Activated naive CD4-positive, alpha-beta T cell treated with anti-CD3 and anti-CD28 coated beads for 36 hours (primary cell): ENCODE measurements at regions not wholly inside any gene's neighbourhood (a gene's known extent, or its start where the extent isn't known, plus 50 kb on each side); places are given as distances from the start of the nearest gene placed in this dataset.

Experiments
- CTCF ChIA-PET: fragments of 350-600 bp; sonication (Branson Sonifier 250); formaldehyde crosslinking; loops from one replicate; lab custom pipeline; 2021; ENCODE audit warnings: antibody characterized with exemption; lab: Charles Lee
- DNase-seq: peaks from one replicate; pipeline ENCODE4 v3.0.0-alpha.2; 2020
- H3K27ac Mint-ChIP-seq: one replicate; pipeline ENCODE4 v1.8.0; 2021; ENCODE audit warnings: mild to moderate bottlenecking, mixed read lengths
- H3K27me3 Mint-ChIP-seq: one replicate; pipeline ENCODE4 v1.8.0; 2021; ENCODE audit warnings: low read depth, mixed read lengths
- H3K36me3 Mint-ChIP-seq: one replicate; pipeline ENCODE4 v1.8.0; 2021; ENCODE audit warnings: low read depth, mixed read lengths
- H3K4me1 Mint-ChIP-seq: one replicate; pipeline ENCODE4 v1.8.0; 2021; ENCODE audit warnings: low read depth, mixed read lengths
- H3K4me3 Mint-ChIP-seq: one replicate; pipeline ENCODE4 v1.8.0; 2021; ENCODE audit warnings: mild to moderate bottlenecking, moderate library complexity, mixed read lengths
- H3K9me3 Mint-ChIP-seq: one replicate; pipeline ENCODE4 v1.8.0; 2021; ENCODE audit warnings: mixed read lengths
- intact Hi-C: fragments of 100-400 bp; cut with micrococcal nuclease; formaldehyde crosslinking; loops from one replicate; pipeline ENCODE4 v1.15.1; 2023

DNA sequence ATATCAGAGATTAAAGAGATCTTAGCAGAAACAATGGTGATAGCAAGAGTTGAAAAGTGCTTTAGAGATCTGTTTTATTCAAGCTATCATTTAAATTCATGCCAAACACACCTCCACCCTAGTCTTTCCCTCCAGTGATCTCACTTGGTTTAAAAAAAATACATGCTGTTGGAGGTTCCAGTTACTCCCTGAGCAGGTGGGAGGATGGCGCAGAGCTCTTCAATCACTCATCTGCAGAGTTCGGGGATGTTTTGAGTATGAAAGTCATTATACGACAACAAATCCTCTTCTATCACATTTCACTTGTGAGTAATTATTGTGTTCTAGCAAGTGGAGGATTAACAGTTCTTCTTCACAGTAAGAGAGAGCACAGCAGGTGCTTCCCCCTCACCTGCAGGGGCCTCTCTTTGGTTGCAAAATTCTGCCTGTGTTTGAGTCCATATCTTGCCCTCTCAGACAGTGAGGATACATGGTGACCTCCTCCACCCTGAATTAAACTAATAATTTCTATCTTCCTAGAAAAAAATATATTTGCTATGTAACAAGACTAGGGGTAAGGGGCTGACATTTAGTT lies 376.7 kb downstream of the LIG4 start:
- Mint-ChIP-seq H3K4me1 (no peaks in the 10 kb centered on the region), H3K9me3 (peaks cover 2% of the 10 kb centered on the region), H3K27ac (no peak overlapping the region), H3K27me3 (no peaks in the 10 kb centered on the region), H3K4me3 (no peak overlapping the region), H3K36me3 (no peaks in the 10 kb centered on the region)
- intact Hi-C loops: no loop called here
- DNase-seq: no peak
- CTCF ChIA-PET: no interaction called here

- no peak overlapping the region for H3K4me3 Mint-ChIP-seq
- no peaks in the 10 kb centered on the region for H3K36me3 Mint-ChIP-seq
- CTCF ChIA-PET: no interaction called here
- H3K4me1 Mint-ChIP-seq: no peaks in the 10 kb centered on the region
- H3K27me3 Mint-ChIP-seq: no peaks in the 10 kb centered on the region
- intact Hi-C loops: no loop called here
- peaks cover 2% of the 10 kb centered on the region for H3K9me3 Mint-ChIP-seq
- no peak for DNase-seq
- no peak overlapping the region for H3K27ac Mint-ChIP-seq
These were observed 378.7 kb downstream of the LIG4 start for GRCh38 chr13:107836685-107837084.

DNA sequence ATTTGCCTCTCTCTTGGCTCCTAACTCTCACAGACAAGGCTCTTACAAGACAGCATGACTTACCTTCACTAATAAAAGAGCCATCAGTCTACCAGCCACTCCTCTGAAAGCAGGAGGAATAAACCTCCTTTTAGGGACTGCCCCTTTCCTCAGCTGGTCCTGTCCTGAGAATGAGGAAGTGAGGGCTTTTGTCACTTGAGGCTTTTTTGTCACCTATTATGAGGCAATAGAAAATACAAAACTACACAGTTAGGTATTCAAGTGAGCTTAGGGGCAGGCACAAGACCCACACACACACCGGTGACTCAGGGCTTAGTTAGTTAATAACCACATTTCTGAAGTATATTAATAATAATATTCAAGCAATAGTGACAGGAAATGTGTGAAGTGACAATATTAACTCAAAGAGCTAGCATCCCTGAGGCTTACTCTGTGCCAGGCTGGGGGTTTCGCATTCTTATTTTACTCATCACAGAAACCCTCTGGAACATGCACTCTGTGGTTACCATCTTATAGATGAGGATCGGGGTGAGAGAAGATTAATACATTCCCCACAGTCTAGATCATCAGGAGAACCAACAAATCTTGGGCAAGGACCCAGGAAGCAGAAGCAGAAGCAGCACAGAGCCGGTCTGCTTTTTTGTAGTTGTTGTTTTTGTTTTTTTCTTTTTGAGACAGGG lies 379.9 kb downstream of the LIG4 start:
- no peak for DNase-seq
- H3K27ac Mint-ChIP-seq: no peak overlapping the region
- no peaks in the 10 kb centered on the region for H3K27me3 Mint-ChIP-seq
- H3K9me3 Mint-ChIP-seq: peaks cover 2% of the 10 kb centered on the region
- no peak overlapping the region for H3K4me3 Mint-ChIP-seq
- H3K36me3 Mint-ChIP-seq: no peaks in the 10 kb centered on the region
- intact Hi-C loops: no loop called here
- CTCF ChIA-PET: no interaction called here
- H3K4me1 Mint-ChIP-seq: no peaks in the 10 kb centered on the region

DNA sequence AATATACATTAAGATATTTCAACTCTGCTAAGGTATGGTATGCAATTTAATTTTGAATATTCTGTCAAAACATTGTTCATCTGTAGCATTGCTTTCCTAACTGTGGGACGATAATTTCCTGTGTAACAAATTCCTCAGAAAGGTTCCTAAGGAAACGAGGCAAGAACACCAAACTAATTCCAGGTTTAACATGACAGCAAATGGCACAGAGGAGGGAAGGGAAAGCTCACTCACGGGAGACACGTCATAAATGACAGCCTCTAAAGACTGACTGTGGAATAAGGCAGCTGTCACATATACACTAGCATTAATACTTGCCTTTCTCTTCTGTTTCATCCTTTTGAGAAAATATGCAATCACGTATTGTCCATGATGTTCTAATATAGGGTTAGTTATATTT lies 380.6 kb downstream of the LIG4 start:
- no peak for DNase-seq
- no peaks in the 10 kb centered on the region for H3K4me1 Mint-ChIP-seq
- CTCF ChIA-PET: no interaction called here
- no peaks in the 10 kb centered on the region for H3K36me3 Mint-ChIP-seq
- peaks cover 2% of the 10 kb centered on the region for H3K9me3 Mint-ChIP-seq
- no peaks in the 10 kb centered on the region for H3K27me3 Mint-ChIP-seq
- H3K4me3 Mint-ChIP-seq: no peak overlapping the region
- intact Hi-C loops: no loop called here
- no peak overlapping the region for H3K27ac Mint-ChIP-seq

DNA sequence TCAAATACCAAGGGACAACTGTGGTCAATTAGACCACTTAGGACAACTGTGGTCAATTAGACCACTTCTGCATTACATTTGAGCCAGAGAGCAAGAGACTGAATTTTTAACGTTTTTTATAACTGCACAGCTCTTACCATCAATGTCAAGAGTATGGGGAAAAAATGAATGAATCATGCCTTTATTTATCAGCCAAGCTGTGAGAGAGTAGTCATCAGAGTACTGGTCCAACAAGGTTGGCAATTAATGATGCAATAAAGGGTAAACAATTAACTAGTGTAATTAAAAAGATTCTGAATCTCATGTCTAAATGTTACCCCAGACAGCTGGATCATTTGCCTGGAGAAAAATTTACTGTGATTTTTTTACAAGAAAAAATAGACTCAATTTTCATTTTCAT lies 381.1 kb downstream of the LIG4 start:
- Mint-ChIP-seq H3K9me3 (peaks cover 2% of the 10 kb centered on the region), H3K4me1 (no peaks in the 10 kb centered on the region), H3K4me3 (no peak overlapping the region), H3K27me3 (no peaks in the 10 kb centered on the region), H3K27ac (no peak overlapping the region), H3K36me3 (no peaks in the 10 kb centered on the region)
- no peak for DNase-seq
- CTCF ChIA-PET: no interaction called here
- intact Hi-C loops: no loop called here

GRCh38 chr13:107832500-107833100 lies 382.7 kb downstream of the LIG4 start:
- H3K4me1 Mint-ChIP-seq: no peaks in the 10 kb centered on the region
- CTCF ChIA-PET: no interaction called here
- no peak for DNase-seq

GRCh38 chr13:107830804-107831203 lies 384.5 kb downstream of the LIG4 start:
- H3K27me3 Mint-ChIP-seq: no peaks in the 10 kb centered on the region
- intact Hi-C loops: no loop called here
- H3K27ac Mint-ChIP-seq: no peak overlapping the region

More at GRCh38 chr13:107832500-107833100, 382.7 kb downstream of the LIG4 start:
- intact Hi-C loops: no loop called here
- H3K27ac Mint-ChIP-seq: no peak overlapping the region
- no peaks in the 10 kb centered on the region for H3K27me3 Mint-ChIP-seq
- H3K4me3 Mint-ChIP-seq: no peak overlapping the region
- no peaks in the 10 kb centered on the region for H3K36me3 Mint-ChIP-seq
- peaks cover 2% of the 10 kb centered on the region for H3K9me3 Mint-ChIP-seq

DNA sequence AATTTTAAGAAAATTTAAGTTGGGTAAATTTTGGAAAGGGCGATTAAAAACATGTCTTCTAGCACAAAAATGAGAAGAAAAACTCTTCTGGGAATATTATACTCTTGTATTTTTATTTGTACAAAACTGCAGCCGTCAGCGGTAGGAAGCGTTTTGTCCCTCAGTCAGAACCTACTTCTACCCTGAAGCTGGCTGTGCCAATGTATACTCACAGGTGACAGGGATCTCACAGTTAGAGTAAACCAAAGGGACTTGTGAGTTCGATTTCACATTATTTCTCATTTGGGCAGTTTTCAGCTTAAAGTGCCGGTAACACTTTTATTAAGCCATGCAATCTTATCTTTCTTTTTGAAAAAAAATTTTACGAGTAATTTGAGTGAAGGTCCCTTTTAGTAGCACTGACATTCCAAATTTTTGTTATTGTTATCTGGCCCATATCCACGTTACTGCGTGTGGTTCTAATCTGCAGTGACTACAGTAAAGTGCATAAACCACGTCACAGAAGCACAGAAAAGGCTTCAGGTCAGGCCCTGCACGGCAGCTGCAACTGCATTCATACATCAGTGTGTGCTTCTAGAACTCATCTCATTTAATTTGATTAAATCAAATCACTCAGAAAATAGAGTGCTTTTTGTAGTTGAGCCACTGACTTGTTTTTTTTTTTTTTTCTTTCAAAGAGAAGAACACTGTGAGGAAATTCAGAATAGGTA lies 387.3 kb downstream of the LIG4 start:
- intact Hi-C loops: no loop called here
- CTCF ChIA-PET: no interaction called here
- no peaks in the 10 kb centered on the region for H3K9me3 Mint-ChIP-seq
- no peak overlapping the region for H3K27ac Mint-ChIP-seq
- no peak for DNase-seq
- H3K36me3 Mint-ChIP-seq: no peaks in the 10 kb centered on the region
- H3K27me3 Mint-ChIP-seq: no peaks in the 10 kb centered on the region
- H3K4me3 Mint-ChIP-seq: no peak overlapping the region
- no peaks in the 10 kb centered on the region for H3K4me1 Mint-ChIP-seq

More at GRCh38 chr13:107830804-107831203, 384.5 kb downstream of the LIG4 start:
- Mint-ChIP-seq H3K4me3 (no peak overlapping the region), H3K36me3 (no peaks in the 10 kb centered on the region), H3K9me3 (peaks cover 2% of the 10 kb centered on the region), H3K4me1 (no peaks in the 10 kb centered on the region)
- CTCF ChIA-PET: no interaction called here
- DNase-seq: no peak

DNA sequence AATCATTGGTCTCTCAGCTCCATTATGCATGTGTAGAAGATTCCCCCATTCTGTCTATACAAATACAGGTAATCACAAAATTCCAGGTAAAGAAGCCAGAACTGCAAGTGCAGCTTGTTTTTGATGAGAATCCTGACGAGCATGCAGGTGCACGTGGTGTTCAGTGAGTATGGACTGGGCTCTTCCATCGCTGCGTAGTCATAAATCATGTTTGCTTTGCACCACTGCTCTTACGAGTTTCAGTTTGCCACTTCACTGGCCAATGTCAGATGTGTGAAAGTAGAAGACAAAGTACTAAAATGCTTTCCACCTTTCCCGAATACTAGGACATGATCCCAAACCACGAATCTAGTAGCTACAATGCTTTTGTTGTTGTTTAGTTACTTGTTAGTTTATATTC lies 390.7 kb downstream of the LIG4 start:
- intact Hi-C loops: no loop called here
- no peak for DNase-seq
- Mint-ChIP-seq H3K4me3 (no peak overlapping the region), H3K27ac (no peak overlapping the region), H3K9me3 (no peaks in the 10 kb centered on the region), H3K27me3 (no peaks in the 10 kb centered on the region), H3K36me3 (no peaks in the 10 kb centered on the region), H3K4me1 (no peaks in the 10 kb centered on the region)
- CTCF ChIA-PET: interaction anchor here (1.0 to 1.1 kb wide), 2 partner anchors 14 to 331 kb away, joined by 3 read pairs; no protein-coding TSS in a partner anchor

DNA sequence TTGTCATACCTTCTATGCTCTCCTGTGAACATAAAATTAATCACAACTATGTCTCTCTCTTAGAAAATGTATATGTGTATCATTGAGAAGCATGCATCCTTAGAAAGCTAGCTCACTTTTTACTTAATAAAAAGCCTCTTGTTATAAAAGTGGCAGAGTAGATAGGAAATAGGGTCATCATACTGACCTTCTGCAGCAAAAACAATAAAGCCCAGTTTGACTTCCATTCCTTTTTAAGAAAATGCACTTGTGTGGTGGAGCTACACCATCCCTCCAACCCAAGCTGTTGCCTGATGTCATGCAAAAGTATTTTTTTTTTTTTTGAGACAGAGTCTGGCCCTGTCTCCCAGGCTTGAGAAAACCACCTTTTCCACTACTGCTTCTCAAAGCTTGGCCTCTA lies 393.3 kb downstream of the LIG4 start:
- intact Hi-C loops: no loop called here
- H3K27ac Mint-ChIP-seq: no peak overlapping the region
- H3K9me3 Mint-ChIP-seq: no peaks in the 10 kb centered on the region
- H3K4me1 Mint-ChIP-seq: no peaks in the 10 kb centered on the region
- CTCF ChIA-PET: no interaction called here
- H3K27me3 Mint-ChIP-seq: no peaks in the 10 kb centered on the region
- H3K36me3 Mint-ChIP-seq: no peaks in the 10 kb centered on the region
- H3K4me3 Mint-ChIP-seq: no peak overlapping the region
- no peak for DNase-seq

DNA sequence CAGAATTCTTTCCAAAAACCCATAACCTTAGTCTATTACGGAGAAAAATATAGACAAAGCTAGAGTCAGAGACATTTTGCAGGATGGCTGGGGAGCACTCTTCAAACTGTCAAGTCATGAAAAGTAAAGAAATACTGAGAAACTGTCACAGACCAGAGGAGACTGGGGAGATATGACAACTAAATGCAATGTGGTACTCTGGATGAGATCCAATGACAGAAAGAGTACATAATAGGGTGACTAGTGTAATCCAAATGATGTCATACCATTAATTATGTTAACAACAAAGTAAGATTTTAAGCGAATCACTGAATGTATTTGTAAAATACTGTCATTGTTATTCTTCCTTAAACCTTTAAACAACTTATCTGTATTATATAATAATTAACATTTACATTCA lies 393.8 kb downstream of the LIG4 start:
- no peaks in the 10 kb centered on the region for H3K4me1 Mint-ChIP-seq
- H3K36me3 Mint-ChIP-seq: no peaks in the 10 kb centered on the region
- no peak overlapping the region for H3K4me3 Mint-ChIP-seq
- H3K27me3 Mint-ChIP-seq: no peaks in the 10 kb centered on the region
- no peak for DNase-seq
- H3K27ac Mint-ChIP-seq: no peak overlapping the region
- intact Hi-C loops: no loop called here
- H3K9me3 Mint-ChIP-seq: no peaks in the 10 kb centered on the region
- CTCF ChIA-PET: no interaction called here

DNA sequence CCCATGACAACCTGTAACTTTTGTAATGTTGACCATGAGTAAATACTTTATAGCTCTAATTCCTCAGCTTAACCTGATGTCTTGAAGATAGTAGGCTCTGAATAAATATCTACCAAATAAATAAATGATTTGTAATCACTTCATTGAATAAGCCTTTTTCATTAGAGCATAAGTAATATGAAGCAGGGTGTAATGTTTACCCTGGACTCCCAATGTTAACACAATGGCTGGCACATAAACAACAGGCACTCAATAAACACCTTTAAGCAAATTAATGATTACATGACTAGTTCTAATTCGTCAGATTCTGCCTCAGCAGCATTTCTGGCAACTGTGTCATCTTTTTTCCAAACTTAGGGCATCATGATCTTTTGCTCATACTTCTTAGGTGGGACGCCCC lies 396.3 kb downstream of the LIG4 start:
- Mint-ChIP-seq H3K4me3 (no peak overlapping the region), H3K36me3 (no peaks in the 10 kb centered on the region), H3K9me3 (peaks cover 1% of the 10 kb centered on the region), H3K27ac (no peak overlapping the region), H3K4me1 (no peaks in the 10 kb centered on the region), H3K27me3 (no peaks in the 10 kb centered on the region)
- no peak for DNase-seq
- CTCF ChIA-PET: no interaction called here
- intact Hi-C loops: no loop called here
